A549 (cell line): ENCODE measurements at regions not wholly inside any gene's neighbourhood (a gene's known extent, or its start where the extent isn't known, plus 50 kb on each side); places are given as distances from the start of the nearest gene placed in this dataset.

Experiments used
- ATAC-seq, 2 experiments: fragments of 200-7000 bp in 1 of 2; fragments of >200 bp in 1 of 2; cut with Nextera tagmentation in 1 of 2; cut with Tn5 transposase in 1 of 2; 3 replicates each; pipeline versions ENCODE4 v1.8.0 to v1.9.1; 2018 to 2020; ENCODE audit warnings: mild to moderate bottlenecking in 1 of 2, moderate library complexity in 1 of 2
- CTCF ChIA-PET: fragments of 300-600 bp; sonication (Branson Sonifier 250); formaldehyde crosslinking; extraction: SDS; loops from one replicate; lab custom pipeline; 2021; ENCODE audit warnings: antibody characterized with exemption, inconsistent platforms; lab: Yijun Ruan, JAX
- POLR2A ChIA-PET: fragments of 350-600 bp; formaldehyde crosslinking; extraction: SDS; loops from one replicate; lab custom pipeline; 2021; ENCODE audit warnings: antibody characterized with exemption, inconsistent platforms; lab: Yijun Ruan, JAX
- DNase-seq, 2 experiments: peaks; one replicate each; pipeline versions ENCODE4 v3.0.0 to v3.0.0-alpha.2; 2011 to 2016; ENCODE audit warnings: low read depth in 1 of 2, low spot score in 1 of 2
- FAIRE-seq: peaks from 2 replicates; lab custom pipeline; 2011; peaks lifted over from hg19 to GRCh38; lab: Jason Lieb, UNC
- H3K27ac ChIP-seq, 2 experiments: fragments of >200 bp; sonication (Bioruptor Twin); formaldehyde crosslinking; 3 replicates each; pipeline ENCODE4 v1.5.1; 2016 to 2017
- H3K4me1 ChIP-seq: fragments of >200 bp; sonication (Bioruptor Twin); formaldehyde crosslinking; 3 replicates; pipeline ENCODE4 v1.6.1; 2016
- H3K4me2 ChIP-seq: fragments of >200 bp; sonication (Bioruptor Twin); formaldehyde crosslinking; 3 replicates; pipeline ENCODE4 v1.6.1; 2016
- H3K4me3 ChIP-seq: fragments of >200 bp; sonication (Bioruptor Twin); formaldehyde crosslinking; 3 replicates; pipeline ENCODE4 v1.5.1; 2016
- H3K9me3 ChIP-seq: fragments of >200 bp; sonication (Bioruptor Twin); formaldehyde crosslinking; 3 replicates; pipeline ENCODE4 v1.6.1; 2016
- CBX2 ChIP-seq: fragments of 200-600 bp; sonication (generic); IDR thresholded peaks from 2 replicates; pipeline ENCODE4 v1.6.1; 2016; ENCODE audit warnings: low read depth, mild to moderate bottlenecking, borderline replicate concordance
- CEBPB ChIP-seq, 2 experiments: fragments of >200 bp in 1 of 2; sonication (Bioruptor Twin) in 1 of 2; formaldehyde crosslinking in 1 of 2; IDR thresholded peaks; 2 replicates each; pipeline ENCODE4 v1.6.1; 2012 to 2016
- CHD2 ChIP-seq: fragments of 150-350 bp; IDR thresholded peaks from 2 replicates; pipeline ENCODE4 v1.6.1; 2014; ENCODE audit warnings: low read length; ENCODE audit not compliant: partially characterized antibody
- EHMT2 ChIP-seq: fragments of 200-600 bp; sonication (generic); IDR thresholded peaks from 2 replicates; pipeline ENCODE4 v1.6.1; 2016; ENCODE audit warnings: antibody characterized with exemption, low read depth, mild to moderate bottlenecking, moderate library complexity
- HOXB5 ChIP-seq: fragments of 250-450 bp; sonication (Bioruptor Pico); IDR thresholded peaks from 2 replicates; pipeline ENCODE4 v1.5.0; 2020; ENCODE audit warnings: mild to moderate bottlenecking, moderate library complexity
- JUN ChIP-seq, 2 experiments: fragments of >200 bp; sonication (Bioruptor Twin); formaldehyde crosslinking; IDR thresholded peaks; 2 replicates in 1 of 2; 3 replicates in 1 of 2; pipeline ENCODE4 v1.6.1; 2016 to 2017
- NFE2L2 ChIP-seq: fragments of 150-350 bp; conservative IDR thresholded peaks from 2 replicates; pipeline ENCODE4 v1.6.1; 2014; ENCODE audit warnings: low read length
- PHF8 ChIP-seq: fragments of 200-600 bp; sonication (generic); IDR thresholded peaks from 2 replicates; pipeline ENCODE4 v1.6.1; 2016; ENCODE audit warnings: low read depth, mild to moderate bottlenecking, antibody characterized with exemption, moderate library complexity, borderline replicate concordance
- POLR2A ChIP-seq: IDR thresholded peaks from 2 replicates; pipeline ENCODE4 v1.6.1; 2012; ENCODE audit warnings: mild to moderate bottlenecking, low read length
- POLR2AphosphoS2 ChIP-seq: conservative IDR thresholded peaks from 2 replicates; pipeline ENCODE4 v1.6.1; 2012; ENCODE audit warnings: low read length, improper control_type of control experiment, inconsistent platforms
- RCOR1 ChIP-seq: fragments of 150-350 bp; IDR thresholded peaks from 2 replicates; pipeline ENCODE4 v1.6.1; 2014; ENCODE audit warnings: antibody characterized with exemption, low read length, low read depth
- RFX5 ChIP-seq: fragments of 450-650 bp; IDR thresholded peaks from 2 replicates; pipeline ENCODE4 v1.7.1; 2014; ENCODE audit warnings: antibody characterized with exemption, mild to moderate bottlenecking, moderate library complexity
- SMC3 ChIP-seq: fragments of >200 bp; sonication (Bioruptor Twin); formaldehyde crosslinking; IDR thresholded peaks from 3 replicates; pipeline ENCODE4 v1.6.1; 2018; ENCODE audit warnings: inconsistent platforms
- SREBF2 ChIP-seq: fragments of 450-650 bp; IDR thresholded peaks from 2 replicates; pipeline ENCODE4 v1.6.1; 2014; ENCODE audit warnings: mild to moderate bottlenecking, moderate library complexity
- TP53 ChIP-seq: fragments of 250-450 bp; sonication (Bioruptor Pico); IDR thresholded peaks from 2 replicates; pipeline ENCODE4 v1.5.0; 2021; ENCODE audit warnings: mild to moderate bottlenecking, moderate library complexity
- ZC3H11A ChIP-seq: fragments of 450-650 bp; IDR thresholded peaks from 2 replicates; pipeline ENCODE4 v1.6.1; 2014; ENCODE audit warnings: antibody characterized with exemption, mild to moderate bottlenecking
- ZFP36 ChIP-seq: fragments of 450-650 bp; IDR thresholded peaks from 2 replicates; pipeline ENCODE4 v1.6.1; 2014; ENCODE audit warnings: borderline replicate concordance; ENCODE audit not compliant: partially characterized antibody
- ZNF302 ChIP-seq: fragments of 250-450 bp; sonication (Bioruptor Pico); IDR thresholded peaks from 2 replicates; pipeline ENCODE4 v1.9.0; 2021; ENCODE audit warnings: inconsistent platforms, mild to moderate bottlenecking, moderate library complexity
- ZSCAN20 ChIP-seq: fragments of 250-450 bp; sonication (Bioruptor Pico); IDR thresholded peaks from 2 replicates; pipeline ENCODE4 v1.8.0; 2022; ENCODE audit warnings: mild to moderate bottlenecking, moderate library complexity
- WGBS: methylation state at CpG from one replicate; pipeline ENCODE4 v1.1.6; 2017; ENCODE audit errors: missing lambda C conversion rate; 5-methylcytosine and 5-hydroxymethylcytosine counted together
- TF ChIP-seq, protein P1 (sequence below): IDR thresholded peaks from 2 replicates; pipeline ENCODE4 v1.6.1; 2012
- TF ChIP-seq, protein P2 (sequence below): fragments of >200 bp; sonication (Bioruptor Twin); formaldehyde crosslinking; IDR thresholded peaks from 3 replicates; pipeline ENCODE4 v1.5.1; 2016
- TF ChIP-seq, protein P3 (sequence below): fragments of >200 bp; sonication (Bioruptor Twin); formaldehyde crosslinking; IDR thresholded peaks from 3 replicates; pipeline ENCODE4 v1.6.1; 2016
- TF ChIP-seq, protein P4 (sequence below): fragments of >200 bp; sonication (Bioruptor Twin); formaldehyde crosslinking; IDR thresholded peaks from 2 replicates; pipeline ENCODE4 v1.6.1; 2016
- TF ChIP-seq, protein P5 (sequence below): IDR thresholded peaks from 2 replicates; pipeline ENCODE4 v1.6.1; 2012

DNA sequence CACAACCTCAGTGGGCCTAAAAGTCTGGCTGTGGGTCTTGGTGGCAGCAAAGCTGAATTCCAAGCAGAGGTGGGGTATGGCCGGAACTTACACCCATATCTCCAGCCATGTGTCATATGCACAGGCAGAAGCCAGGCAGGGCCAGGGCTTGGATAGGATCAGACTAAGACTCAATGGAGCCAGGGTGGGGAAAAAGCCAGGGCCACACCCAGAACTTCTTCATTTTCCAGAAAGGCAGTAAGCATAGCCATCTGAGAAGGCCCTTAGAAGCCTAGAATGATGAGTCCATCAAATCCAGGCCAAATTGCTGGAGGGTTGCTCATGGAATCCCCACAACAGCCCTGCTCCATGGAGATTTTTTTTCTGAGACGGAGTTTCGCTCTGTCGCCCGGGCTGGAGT lies 116.2 kb upstream of the SRSF6 start:
- H3K9me3 ChIP-seq = no peaks in the 10 kb centered on the region
- H3K4me1 ChIP-seq = no peaks in the 10 kb centered on the region
- FAIRE-seq (no peak), DNase-seq (no peak), ATAC-seq (no peak)
- TF ChIP-seq ZNF302 (CRISPR knock-in tag) (no peak), POLR2AphosphoS2 (no peak), ZSCAN20 (CRISPR knock-in tag) (no peak), NFE2L2 (no peak), RFX5 (no peak), CBX2 (no peak), JUN (IDR thresholded peaks at IDR 0.05) (no peak), SMC3 (no peak)
- TF ChIP-seq, protein P1, sequence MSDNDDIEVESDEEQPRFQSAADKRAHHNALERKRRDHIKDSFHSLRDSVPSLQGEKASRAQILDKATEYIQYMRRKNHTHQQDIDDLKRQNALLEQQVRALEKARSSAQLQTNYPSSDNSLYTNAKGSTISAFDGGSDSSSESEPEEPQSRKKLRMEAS = no peak
- ChIA-PET POLR2A (no interaction called here), CTCF (no interaction called here)
- WGBS = 14% methylated on average over 5 of the region's 5 CpGs
- H3K4me3 ChIP-seq = no peak overlapping the region
- no peak overlapping the region for H3K27ac ChIP-seq
- H3K4me2 ChIP-seq = no peak overlapping the region

DNA sequence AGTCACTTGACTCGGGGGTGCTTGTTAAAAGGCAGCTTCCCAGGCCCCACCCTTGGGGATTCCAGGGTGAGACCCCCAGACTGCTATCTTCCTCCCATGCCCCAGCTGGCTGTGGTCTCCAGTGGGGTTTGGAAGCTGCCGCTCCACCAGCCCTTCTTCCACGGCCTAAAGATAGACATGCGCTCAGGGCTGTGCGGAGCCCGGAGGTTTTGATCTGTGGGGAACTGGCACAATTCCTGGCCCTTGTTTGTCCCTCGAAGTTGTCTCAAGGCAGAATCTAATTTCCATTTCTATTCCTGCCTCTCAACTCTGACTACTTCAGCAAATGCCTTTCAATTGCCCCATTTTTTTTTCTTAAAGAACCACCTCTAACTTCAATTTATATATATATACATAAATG lies 120.7 kb upstream of the SRSF6 start:
- POLR2A ChIA-PET = no interaction called here
- H3K4me3 ChIP-seq = no peak overlapping the region
- 57% methylated on average over 7 of the region's 7 CpGs for whole genome bisulfite sequencing
- H3K27ac ChIP-seq = no peak overlapping the region
- ATAC-seq (no peak), FAIRE-seq (no peak), DNase-seq (no peak)
- H3K9me3 ChIP-seq = 0 out of 3 replicates have a peak, but pooled peaks cover 4% of the 10 kb centered on the region
- no peak overlapping the region for H3K4me2 ChIP-seq
- no peaks in the 10 kb centered on the region for H3K4me1 ChIP-seq
- CTCF ChIA-PET = no interaction called here
- TF ChIP-seq PHF8 = no peak
- TF ChIP-seq, protein P2, sequence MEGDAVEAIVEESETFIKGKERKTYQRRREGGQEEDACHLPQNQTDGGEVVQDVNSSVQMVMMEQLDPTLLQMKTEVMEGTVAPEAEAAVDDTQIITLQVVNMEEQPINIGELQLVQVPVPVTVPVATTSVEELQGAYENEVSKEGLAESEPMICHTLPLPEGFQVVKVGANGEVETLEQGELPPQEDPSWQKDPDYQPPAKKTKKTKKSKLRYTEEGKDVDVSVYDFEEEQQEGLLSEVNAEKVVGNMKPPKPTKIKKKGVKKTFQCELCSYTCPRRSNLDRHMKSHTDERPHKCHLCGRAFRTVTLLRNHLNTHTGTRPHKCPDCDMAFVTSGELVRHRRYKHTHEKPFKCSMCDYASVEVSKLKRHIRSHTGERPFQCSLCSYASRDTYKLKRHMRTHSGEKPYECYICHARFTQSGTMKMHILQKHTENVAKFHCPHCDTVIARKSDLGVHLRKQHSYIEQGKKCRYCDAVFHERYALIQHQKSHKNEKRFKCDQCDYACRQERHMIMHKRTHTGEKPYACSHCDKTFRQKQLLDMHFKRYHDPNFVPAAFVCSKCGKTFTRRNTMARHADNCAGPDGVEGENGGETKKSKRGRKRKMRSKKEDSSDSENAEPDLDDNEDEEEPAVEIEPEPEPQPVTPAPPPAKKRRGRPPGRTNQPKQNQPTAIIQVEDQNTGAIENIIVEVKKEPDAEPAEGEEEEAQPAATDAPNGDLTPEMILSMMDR = no peak
- no peak for TF ChIP-seq POLR2AphosphoS2
- TF ChIP-seq CBX2 = no peak
- TF ChIP-seq POLR2A = no peak
- TF ChIP-seq ZFP36 = no peak
- no peak for TF ChIP-seq SMC3
- TF ChIP-seq CHD2 = no peak
- TF ChIP-seq, protein P3, sequence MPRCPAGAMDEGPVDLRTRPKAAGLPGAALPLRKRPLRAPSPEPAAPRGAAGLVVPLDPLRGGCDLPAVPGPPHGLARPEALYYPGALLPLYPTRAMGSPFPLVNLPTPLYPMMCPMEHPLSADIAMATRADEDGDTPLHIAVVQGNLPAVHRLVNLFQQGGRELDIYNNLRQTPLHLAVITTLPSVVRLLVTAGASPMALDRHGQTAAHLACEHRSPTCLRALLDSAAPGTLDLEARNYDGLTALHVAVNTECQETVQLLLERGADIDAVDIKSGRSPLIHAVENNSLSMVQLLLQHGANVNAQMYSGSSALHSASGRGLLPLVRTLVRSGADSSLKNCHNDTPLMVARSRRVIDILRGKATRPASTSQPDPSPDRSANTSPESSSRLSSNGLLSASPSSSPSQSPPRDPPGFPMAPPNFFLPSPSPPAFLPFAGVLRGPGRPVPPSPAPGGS = no peak
- TF ChIP-seq ZNF302 (CRISPR knock-in tag) = no peak
- no peak for TF ChIP-seq EHMT2
- no peak for TF ChIP-seq RCOR1
- TF ChIP-seq CEBPB (IDR thresholded peaks at IDR 0.05) = no peak
- no peak for TF ChIP-seq ZC3H11A
- TF ChIP-seq, protein P4, sequence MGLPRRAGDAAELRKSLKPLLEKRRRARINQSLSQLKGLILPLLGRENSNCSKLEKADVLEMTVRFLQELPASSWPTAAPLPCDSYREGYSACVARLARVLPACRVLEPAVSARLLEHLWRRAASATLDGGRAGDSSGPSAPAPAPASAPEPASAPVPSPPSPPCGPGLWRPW = no peak
- TF ChIP-seq HOXB5 = no peak
- TF ChIP-seq, protein P5, sequence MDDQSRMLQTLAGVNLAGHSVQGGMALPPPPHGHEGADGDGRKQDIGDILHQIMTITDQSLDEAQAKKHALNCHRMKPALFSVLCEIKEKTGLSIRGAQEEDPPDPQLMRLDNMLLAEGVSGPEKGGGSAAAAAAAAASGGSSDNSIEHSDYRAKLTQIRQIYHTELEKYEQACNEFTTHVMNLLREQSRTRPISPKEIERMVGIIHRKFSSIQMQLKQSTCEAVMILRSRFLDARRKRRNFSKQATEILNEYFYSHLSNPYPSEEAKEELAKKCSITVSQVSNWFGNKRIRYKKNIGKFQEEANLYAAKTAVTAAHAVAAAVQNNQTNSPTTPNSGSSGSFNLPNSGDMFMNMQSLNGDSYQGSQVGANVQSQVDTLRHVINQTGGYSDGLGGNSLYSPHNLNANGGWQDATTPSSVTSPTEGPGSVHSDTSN = no peak
- TF ChIP-seq, protein P1 = no peak
- no peak for TF ChIP-seq TP53 (CRISPR knock-in tag)
- TF ChIP-seq SREBF2 = no peak
